HG03175 (cell line): ENCODE measurements at regions not wholly inside any gene's neighbourhood (a gene's known extent, or its start where the extent isn't known, plus 50 kb on each side); places are given as distances from the start of the nearest gene placed in this dataset.
"Not testable (repeated sequence)": the region's sequence is repeated elsewhere in the genome, so short reads cannot be mapped to it uniquely, and the experiment has no call there.

Source experiments
- ATAC-seq: cut with Tn5 transposase; IDR thresholded peaks from one replicate; pipeline ENCODE4 v1.9.1; 2021; ENCODE audit warnings: mild to moderate bottlenecking, moderate library complexity; ENCODE audit not compliant: unreplicated experiment

DNA sequence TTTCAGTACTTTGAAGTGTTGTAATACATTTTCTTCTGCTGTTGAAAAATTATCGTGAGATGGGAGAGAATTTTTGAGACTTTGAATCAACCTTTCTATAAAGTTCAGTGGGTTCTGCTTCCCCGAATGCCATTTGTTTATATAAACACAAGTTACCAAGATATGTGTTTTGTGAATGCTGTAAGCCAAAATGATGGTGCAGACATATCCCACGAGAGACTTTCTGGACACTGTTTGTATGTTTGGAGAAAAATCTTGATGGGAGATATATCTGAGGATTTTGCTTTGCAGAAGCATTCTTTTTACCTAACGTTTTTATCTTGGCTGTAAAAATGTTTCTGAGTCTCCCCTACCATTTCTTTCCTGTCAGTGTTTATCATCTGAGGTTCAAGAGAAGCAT is 526.6 kb upstream of the ZNF717 start:
- ATAC-seq = no peak

DNA sequence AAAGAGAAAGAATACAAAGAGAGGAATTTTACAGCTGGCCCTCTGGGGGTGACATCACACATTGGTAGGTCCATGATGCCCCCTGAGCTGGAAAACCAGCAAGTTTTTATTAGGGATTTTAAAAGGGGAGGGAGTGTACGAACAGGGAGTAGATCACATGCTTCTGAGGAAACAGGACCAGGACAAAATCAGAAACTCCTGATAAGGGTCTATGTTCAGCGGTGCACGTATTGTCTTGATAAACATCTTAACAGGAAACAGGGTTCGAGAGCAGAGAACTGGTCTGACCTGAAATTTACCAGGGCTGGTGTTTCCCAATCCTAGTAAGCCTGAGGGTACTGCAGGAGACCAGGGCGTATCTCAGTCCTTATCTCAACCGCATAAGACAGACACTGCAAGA is 530.6 kb upstream of the ZNF717 start:
- not testable (repeated sequence) for ATAC-seq

DNA sequence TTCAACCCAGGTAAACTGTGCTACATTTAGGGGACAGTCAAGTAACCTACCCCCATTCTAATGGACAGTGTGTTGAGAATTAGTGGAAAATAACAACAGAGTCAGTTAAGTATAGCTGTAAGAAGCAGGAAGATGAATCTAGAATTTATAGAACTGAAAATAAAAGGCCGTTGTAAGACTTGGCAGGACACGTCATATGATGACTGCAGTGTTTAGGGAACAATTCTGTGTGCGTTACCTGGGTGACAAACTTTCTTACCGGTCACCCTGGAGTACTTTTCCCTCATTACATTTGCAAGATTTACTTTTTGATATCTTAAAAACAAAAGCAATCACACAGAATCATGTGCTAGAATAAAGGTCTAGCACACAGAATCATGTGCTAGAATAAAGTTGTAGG is 536.3 kb upstream of the ZNF717 start:
- no peak for ATAC-seq

- ATAC-seq = no peak
Measured at GRCh38 chr3:76324101-76324500, 538.8 kb upstream of the ZNF717 start.

GRCh38 chr3:76345878-76346277 is 560.5 kb upstream of the ZNF717 start:
- ATAC-seq = no peak

GRCh38 chr3:76346690-76347089 is 561.3 kb upstream of the ZNF717 start:
- ATAC-seq = no peak

GRCh38 chr3:76349715-76350480 is 564.5 kb upstream of the ZNF717 start:
- no peak for ATAC-seq

DNA sequence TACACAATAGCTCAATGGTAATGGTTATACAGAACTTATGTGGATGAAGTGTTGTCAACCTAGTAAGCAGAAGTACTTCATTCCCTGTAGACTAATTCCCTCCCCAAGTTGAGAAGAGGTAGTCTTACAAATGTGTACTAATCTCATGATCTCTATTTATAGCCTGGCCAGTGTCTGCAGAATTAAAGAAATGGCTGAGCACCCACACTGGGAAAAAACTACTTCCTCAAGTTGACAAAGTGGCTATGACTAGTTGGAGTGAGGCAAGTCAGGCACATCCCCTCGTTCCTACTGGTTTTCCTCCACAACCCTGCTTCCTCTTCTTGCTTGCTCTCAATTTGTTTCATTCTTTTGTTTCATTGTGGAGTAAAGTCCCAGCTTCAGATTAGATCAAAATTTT is 566.7 kb upstream of the ZNF717 start:
- no peak for ATAC-seq

DNA sequence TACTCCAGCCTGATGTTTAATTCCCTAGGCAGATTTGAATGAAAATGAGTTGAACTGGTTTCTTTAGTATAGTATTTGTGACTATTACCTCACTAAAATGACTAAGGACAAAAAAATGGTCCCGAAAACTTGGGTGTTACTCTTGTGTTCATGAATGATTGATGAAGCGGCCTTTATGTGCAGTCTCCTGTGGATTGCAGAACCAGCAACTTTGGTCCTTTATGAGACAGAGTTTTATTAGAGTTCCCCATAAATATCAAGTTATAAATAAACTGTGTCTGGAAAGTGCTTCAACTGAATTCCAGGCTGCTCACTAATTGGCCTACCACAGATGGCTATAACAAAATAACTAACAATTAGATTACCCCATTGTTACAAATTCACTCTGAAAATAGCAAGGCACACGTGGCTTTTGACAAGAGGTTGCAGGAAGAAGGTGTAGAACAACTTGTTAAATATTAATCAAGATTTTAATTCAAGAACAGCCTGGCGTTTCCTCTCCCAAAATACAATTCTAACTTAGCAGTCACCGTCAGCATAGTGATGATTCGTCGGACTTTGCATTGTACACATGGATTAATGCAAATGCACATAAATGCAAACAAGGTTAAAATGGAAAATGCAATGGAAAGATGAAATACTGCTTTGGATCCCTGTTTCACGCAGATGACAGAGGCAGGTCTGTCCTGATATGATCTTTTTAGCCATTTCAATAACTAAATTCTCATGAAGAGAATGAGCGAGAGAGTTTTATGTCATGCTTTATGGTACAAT is 567.3 kb upstream of the ZNF717 start:
- ATAC-seq = no peak

GRCh38 chr3:76353683-76354082 is 568.3 kb upstream of the ZNF717 start:
- ATAC-seq = no peak

GRCh38 chr3:76361010-76361409 is 575.7 kb upstream of the ZNF717 start:
- no peak for ATAC-seq

GRCh38 chr3:76362643-76363042 is 577.3 kb upstream of the ZNF717 start:
- no peak for ATAC-seq

DNA sequence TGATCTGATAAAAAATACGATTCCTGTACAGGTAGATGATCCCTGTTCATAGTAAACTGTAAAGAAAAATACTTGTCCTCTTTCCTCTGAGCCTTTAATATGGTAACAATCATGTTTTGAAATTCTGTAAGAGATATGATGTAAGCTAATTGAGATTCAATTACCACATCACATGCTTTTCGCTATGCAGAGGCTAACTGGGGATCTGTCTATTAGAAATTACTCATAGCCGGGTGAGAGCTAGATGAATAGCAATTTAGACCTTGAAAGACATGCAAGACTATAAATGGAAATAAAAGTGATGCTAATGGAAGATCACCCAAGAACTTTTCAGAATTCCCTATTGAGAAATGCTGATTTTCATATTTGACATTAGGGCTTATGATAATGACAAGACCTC is 579.9 kb upstream of the ZNF717 start:
- no peak for ATAC-seq

DNA sequence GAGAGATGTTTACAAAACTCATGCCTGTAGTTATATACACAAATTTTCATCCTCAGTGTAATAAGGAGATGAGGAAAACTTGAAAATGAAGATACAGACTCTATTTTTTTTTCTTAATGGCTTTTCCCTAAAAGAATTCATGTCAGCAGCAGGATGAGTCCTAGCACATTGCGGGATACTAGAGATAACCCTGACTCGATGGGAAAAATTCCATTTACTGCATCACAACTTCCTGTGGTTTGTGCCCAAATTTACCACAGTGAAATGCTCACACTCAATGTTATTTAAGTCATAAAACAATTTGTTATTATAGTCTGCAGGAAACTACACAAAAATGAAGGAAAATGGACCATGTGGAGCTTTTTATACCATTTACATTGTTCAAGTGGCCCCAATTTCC is 581.9 kb upstream of the ZNF717 start:
- no peak for ATAC-seq

DNA sequence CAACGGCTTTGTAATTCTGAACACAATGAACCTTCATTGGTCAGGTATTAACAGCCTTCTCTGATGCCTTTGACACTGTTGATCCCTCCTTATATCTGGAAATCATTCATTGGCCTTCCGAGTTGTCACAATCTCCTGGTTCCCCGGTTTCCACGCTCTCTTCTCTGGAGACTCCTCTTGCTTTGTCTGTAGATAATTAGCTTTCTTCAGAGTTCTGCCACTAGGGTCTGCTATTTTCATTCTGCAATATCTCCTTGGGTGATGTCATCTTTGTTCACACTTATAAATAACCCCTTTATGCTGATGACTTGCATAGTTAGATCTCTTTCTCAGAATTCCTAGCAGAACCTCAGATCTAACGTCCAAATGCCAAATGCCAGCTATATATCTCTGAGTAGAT is 583.8 kb upstream of the ZNF717 start:
- ATAC-seq = no peak

DNA sequence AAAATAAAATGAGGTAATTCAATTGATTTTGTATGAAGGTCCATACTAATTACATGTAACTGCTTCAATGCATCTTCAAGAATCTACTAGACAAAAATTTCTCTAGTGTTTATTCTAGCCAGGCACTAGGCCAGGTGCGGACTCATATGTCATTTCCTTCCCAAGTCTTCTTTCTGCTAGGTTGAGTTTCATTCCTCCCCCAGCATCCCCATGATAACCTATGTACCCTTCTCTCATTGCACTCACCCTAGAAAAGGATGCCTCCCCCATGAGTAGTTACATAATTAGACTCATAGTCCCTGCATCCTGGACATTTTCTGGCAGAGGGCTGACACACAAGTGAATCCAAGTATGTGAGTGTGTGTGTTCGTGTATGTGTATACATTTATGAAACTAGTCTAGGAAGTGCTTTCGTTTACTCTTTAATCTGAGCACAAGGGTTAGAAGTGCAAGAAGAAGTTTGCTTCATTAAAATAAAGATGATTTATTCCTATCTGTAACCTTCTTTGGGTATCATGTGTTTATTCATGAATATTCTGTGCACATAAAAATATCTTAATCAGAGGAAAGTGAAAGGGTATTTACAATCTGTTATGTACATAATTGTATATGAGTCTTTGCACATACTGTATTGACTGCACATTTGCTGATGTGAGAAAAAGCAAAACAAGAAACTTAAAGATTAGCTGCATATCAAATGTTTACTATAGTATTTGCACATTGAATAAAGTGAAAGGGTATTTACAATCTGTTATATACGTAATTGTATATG is 585.6 kb upstream of the ZNF717 start:
- ATAC-seq = no peak

DNA sequence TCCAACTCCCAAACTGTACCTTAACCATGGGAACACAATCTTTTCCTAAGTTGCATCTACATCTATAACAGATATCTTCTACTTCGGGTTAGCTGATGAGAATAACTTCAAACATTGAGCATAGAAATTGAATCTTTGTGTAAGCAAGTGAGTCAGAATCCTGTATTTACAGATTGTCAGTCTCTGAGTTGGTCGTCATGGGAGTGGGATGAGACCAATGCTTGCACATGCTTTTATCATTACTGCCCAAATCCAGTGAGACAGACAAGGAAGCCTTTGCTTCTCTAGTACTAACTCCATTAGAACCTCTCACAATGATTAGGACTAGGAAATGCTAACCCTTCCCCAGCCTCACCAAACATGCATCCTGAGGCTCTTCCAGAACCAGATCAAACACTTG is 587.1 kb upstream of the ZNF717 start:
- no peak for ATAC-seq

DNA sequence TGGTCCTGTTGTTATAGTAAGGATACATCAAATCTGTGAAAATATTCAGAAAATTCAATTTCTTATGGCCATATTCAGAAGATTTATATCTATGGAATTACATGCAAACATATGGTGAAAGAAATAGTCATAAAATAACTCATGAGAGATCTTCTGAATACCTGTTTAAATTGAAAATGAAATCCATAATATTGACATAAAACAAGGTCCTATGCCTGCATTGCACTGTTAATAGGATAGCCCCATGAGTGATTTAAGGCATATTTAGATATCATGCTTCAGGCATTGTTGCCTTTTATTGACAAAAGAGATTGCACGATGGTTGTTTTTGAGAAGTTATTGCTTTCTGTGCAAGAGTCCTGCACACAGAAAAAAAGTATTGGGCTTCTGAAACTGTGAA is 591.7 kb upstream of the ZNF717 start:
- ATAC-seq = no peak

DNA sequence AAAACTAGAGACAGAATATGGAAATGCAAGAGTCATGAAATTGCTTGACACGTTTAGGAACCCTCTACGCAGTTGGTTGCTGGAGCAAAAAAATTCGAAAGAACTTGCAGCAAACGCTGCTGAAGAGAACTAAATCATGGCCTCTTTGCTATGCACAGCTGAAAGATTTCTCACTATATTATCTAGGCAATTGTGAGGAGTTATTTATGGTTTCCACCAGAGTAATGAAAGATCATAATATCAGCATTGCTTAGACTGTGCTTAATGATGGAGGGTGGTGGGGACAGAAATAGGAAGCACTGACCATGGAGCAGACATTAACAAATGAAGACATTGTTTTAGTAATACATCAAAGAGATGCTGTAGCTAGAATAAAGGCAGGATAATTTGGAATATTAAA is 593.4 kb upstream of the ZNF717 start:
- ATAC-seq = no peak

- no peak for ATAC-seq
Measured at GRCh38 chr3:76383781-76384180, 598.4 kb upstream of the ZNF717 start.

GRCh38 chr3:76387000-76387399 is 601.7 kb upstream of the ZNF717 start:
- ATAC-seq = no peak

DNA sequence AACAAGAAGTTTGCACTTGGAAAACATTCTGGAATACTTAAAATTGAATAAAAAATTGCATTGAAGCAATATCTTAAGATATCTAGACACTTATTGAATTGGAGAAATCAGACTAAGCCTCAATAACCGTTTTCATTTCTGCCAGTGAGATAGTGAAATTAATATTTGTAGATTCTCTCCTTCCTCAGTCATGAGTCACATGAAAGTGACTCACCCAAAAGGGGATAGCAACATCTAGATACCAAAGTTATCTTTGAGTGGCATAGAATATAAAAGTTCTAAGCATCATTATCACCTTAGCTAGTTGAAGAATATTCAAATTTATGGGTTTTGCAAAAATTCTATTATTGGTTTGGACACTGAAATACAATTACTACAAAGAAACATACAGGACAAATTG is 614.8 kb upstream of the ZNF717 start:
- no peak for ATAC-seq
